ENCODE measurements at regions not wholly inside any gene's neighbourhood (a gene's known extent, or its start where the extent isn't known, plus 50 kb on each side); places are given as distances from the start of the nearest gene placed in this dataset.
"Not testable (repeated sequence)": the region's sequence is repeated elsewhere in the genome, so short reads cannot be mapped to it uniquely, and the experiment has no call there.

GRCh38 chr1:47502746-47503370, 65.0 kb downstream of the FOXD2 start:
- no peaks in the 10 kb centered on the region for H3K36me3 ChIP-seq
- peaks cover 4 to 52% (median 15%) of the 10 kb centered on the region in 3 donors for H3K27me3 ChIP-seq
- peaks cover 0 to 4% (median 3%) of the 10 kb centered on the region in 4 donors for H3K4me1 ChIP-seq
- no peak overlapping the region for H3K27ac ChIP-seq
- intact Hi-C loops (cut with DNase I), result no loop called here
- no peak for TF ChIP-seq CTCF (IDR thresholded peaks at IDR 0.05)
- no peak for TF ChIP-seq POLR2AphosphoS5 (IDR thresholded peaks at IDR 0.05)
- H3K9me3 ChIP-seq, result no peaks in the 10 kb centered on the region
- WGBS, 2 donors, result 84 to 86% methylated on average over 12 of the region's 12 CpGs
- H3K4me3 ChIP-seq, result no peak overlapping the region
- DNase-seq, result no peak

DNA sequence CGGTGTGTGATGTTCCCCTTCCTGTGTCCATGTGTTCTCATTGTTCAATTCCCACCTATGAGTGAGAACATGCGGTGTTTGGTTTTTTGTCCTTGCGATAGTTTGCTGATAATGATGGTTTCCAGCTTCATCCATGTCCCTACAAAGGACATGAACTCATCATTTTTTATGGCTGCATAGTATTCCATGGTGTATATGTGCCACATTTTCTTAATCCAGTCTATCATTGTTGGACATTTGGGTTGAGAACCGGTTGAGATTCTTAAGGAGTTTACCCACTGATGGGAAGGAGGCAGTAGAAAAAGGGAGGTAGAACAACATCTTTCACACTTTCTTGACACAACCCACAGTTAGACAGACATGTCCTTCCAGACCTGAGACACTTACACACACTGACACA, 67.0 kb downstream of the FOXD2 start:
- H3K9me3 ChIP-seq; DNase-seq; intact Hi-C loops (cut with DNase I); H3K4me3 ChIP-seq; H3K27ac ChIP-seq; H3K36me3 ChIP-seq: not testable (repeated sequence)
- peaks cover 0 to 14% (median 13%) of the 10 kb centered on the region in 4 donors for H3K4me1 ChIP-seq
- peaks cover 11 to 72% (median 22%) of the 10 kb centered on the region in 3 donors for H3K27me3 ChIP-seq
- 87 to 99% methylated on average over 2 of the region's 4 CpGs for whole genome bisulfite sequencing, 2 donors

- DNase-seq, result no peak
- peaks cover 11 to 76% (median 22%) of the 10 kb centered on the region in 3 donors for H3K27me3 ChIP-seq
- intact Hi-C loops (cut with DNase I), result no loop called here
- 68 to 81% methylated on average over 2 of the region's 2 CpGs for WGBS, 2 donors
- TF ChIP-seq POLR2AphosphoS5 (IDR thresholded peaks at IDR 0.05) (no peak), POLR2A (IDR thresholded peaks at IDR 0.05) (no peak)
- no peaks in the 10 kb centered on the region for H3K9me3 ChIP-seq
- peaks cover 0 to 14% (median 13%) of the 10 kb centered on the region in 4 donors for H3K4me1 ChIP-seq
- no peaks in the 10 kb centered on the region for H3K36me3 ChIP-seq
- no peak overlapping the region for H3K27ac ChIP-seq
- H3K4me3 ChIP-seq, result no peak overlapping the region
Measured at GRCh38 chr1:47505267-47505666, 67.4 kb downstream of the FOXD2 start.

GRCh38 chr1:47506053-47506452, 68.2 kb downstream of the FOXD2 start:
- Histone ChIP-seq H3K27me3 (peaks cover 11 to 80% (median 22%) of the 10 kb centered on the region in 3 donors), H3K4me1 (peaks cover 0 to 14% (median 13%) of the 10 kb centered on the region in 4 donors), H3K36me3 (no peaks in the 10 kb centered on the region), H3K27ac (no peak overlapping the region), H3K4me3 (no peak overlapping the region), H3K9me3 (no peaks in the 10 kb centered on the region)
- intact Hi-C loops (cut with DNase I), result no loop called here
- DNase-seq, result no peak
- 96% methylated on average over 2 of the region's 2 CpGs for WGBS, 2 donors
- TF ChIP-seq POLR2AphosphoS5 (IDR thresholded peaks at IDR 0.05), result no peak
- TF ChIP-seq POLR2A (IDR thresholded peaks at IDR 0.05), result no peak
- no peak for TF ChIP-seq CTCF (IDR thresholded peaks at IDR 0.05)
- no peak for TF ChIP-seq EP300 (IDR thresholded peaks at IDR 0.05)

DNA sequence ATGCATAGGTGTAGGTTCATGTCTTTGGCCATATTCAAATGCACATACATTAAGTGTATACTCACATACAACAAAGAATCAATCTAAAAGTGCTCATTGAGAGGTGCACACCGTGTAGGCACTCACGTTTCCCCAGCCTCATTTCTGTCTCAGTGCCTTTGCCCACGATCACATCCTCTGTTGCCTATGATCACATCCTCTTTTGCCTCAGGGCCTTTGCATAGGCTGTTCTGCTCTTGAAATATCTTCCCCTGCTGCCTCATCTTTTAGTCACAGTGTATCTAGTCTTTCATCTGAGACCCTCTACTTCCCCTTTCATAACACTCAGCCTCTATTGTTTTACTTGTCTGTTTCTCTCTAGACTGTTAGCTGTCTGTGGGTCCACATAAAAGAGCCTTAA, 69.3 kb downstream of the FOXD2 start:
- no peak for TF ChIP-seq EP300 (IDR thresholded peaks at IDR 0.05)
- no peak for TF ChIP-seq POLR2AphosphoS5 (IDR thresholded peaks at IDR 0.05)
- no peak for TF ChIP-seq POLR2A (IDR thresholded peaks at IDR 0.05)
- no peak for TF ChIP-seq CTCF (IDR thresholded peaks at IDR 0.05)
- Histone ChIP-seq H3K27me3 (peaks cover 11 to 73% (median 22%) of the 10 kb centered on the region in 3 donors), H3K4me1 (peaks cover 0 to 14% (median 13%) of the 10 kb centered on the region in 4 donors), H3K9me3 (no peaks in the 10 kb centered on the region), H3K27ac (no peak overlapping the region), H3K4me3 (no peak overlapping the region), H3K36me3 (no peaks in the 10 kb centered on the region)
- WGBS, 2 donors, result 74 to 83% methylated on average over 3 of the region's 3 CpGs
- DNase-seq, result no peak
- intact Hi-C loops (cut with DNase I), result no loop called here

Data from sigmoid colon (tissue), 6 donors.